ENCODE measurements at regions not wholly inside any gene's neighbourhood (a gene's known extent, or its start where the extent isn't known, plus 50 kb on each side); places are given as distances from the start of the nearest gene placed in this dataset.
"Not testable (repeated sequence)": the region's sequence is repeated elsewhere in the genome, so short reads cannot be mapped to it uniquely, and the experiment has no call there.

- Histone ChIP-seq H3K27me3 (ENCODE audit: insufficient read depth in 3 of 3, low read length in 2 of 3) (peaks cover 0 to 4% (median 0%) of the 10 kb centered on the region in 3 donors), H3K36me3 (ENCODE audit: insufficient read depth in 1 of 2, low read depth in 1 of 2) (no peaks in the 10 kb centered on the region), H3K9me3 (no peaks in the 10 kb centered on the region), H3K4me1 (no peaks in the 10 kb centered on the region), H3K4me3 (no peak overlapping the region), H3K27ac (no peak overlapping the region)
- ATAC-seq (no peak), DNase-seq (no peak)
- no peak for TF ChIP-seq CTCF (IDR thresholded peaks at IDR 0.05)
- WGBS, 3 donors: 85 to 86% (median 85%) methylated on average over 18 of the region's 18 CpGs
- intact Hi-C loops (cut with DNase I): no loop called here
Observed at GRCh38 chr12:13911756-13912554, 69.4 kb downstream of the GRIN2B start.

GRCh38 chr12:13905794-13906193, 75.6 kb downstream of the GRIN2B start:
- no peaks in the 10 kb centered on the region for H3K36me3 ChIP-seq (ENCODE audit: insufficient read depth in 1 of 2, low read depth in 1 of 2)
- intact Hi-C loops (cut with DNase I): loop anchor here in 1 of 2 donors (2.0 kb wide), 1 partner anchor 47 kb away; no protein-coding TSS in a partner anchor
- peaks cover 0 to 4% (median 0%) of the 10 kb centered on the region in 3 donors for H3K27me3 ChIP-seq (ENCODE audit: insufficient read depth in 3 of 3, low read length in 2 of 3)
- DNase-seq (no peak), ATAC-seq (no peak)
- TF ChIP-seq CTCF (IDR thresholded peaks at IDR 0.05): no peak
- H3K4me1 ChIP-seq: no peaks in the 10 kb centered on the region
- WGBS, 3 donors: 76 to 79% (median 77%) methylated on average over 4 of the region's 4 CpGs
- H3K9me3 ChIP-seq: no peaks in the 10 kb centered on the region
- H3K4me3 ChIP-seq: no peak overlapping the region
- no peak overlapping the region for H3K27ac ChIP-seq

GRCh38 chr12:13900718-13901117, 80.7 kb downstream of the GRIN2B start:
- ATAC-seq (no peak), DNase-seq (no peak)
- Histone ChIP-seq H3K9me3 (no peaks in the 10 kb centered on the region), H3K4me3 (no peak overlapping the region), H3K4me1 (no peaks in the 10 kb centered on the region), H3K27me3 (ENCODE audit: insufficient read depth in 3 of 3, low read length in 2 of 3) (no peaks in the 10 kb centered on the region), H3K27ac (no peak overlapping the region), H3K36me3 (ENCODE audit: insufficient read depth in 1 of 2, low read depth in 1 of 2) (no peaks in the 10 kb centered on the region)
- 84 to 95% (median 91%) methylated on average over 3 of the region's 3 CpGs for WGBS, 3 donors
- intact Hi-C loops (cut with DNase I): no loop called here
- TF ChIP-seq CTCF (IDR thresholded peaks at IDR 0.05): no peak

DNA sequence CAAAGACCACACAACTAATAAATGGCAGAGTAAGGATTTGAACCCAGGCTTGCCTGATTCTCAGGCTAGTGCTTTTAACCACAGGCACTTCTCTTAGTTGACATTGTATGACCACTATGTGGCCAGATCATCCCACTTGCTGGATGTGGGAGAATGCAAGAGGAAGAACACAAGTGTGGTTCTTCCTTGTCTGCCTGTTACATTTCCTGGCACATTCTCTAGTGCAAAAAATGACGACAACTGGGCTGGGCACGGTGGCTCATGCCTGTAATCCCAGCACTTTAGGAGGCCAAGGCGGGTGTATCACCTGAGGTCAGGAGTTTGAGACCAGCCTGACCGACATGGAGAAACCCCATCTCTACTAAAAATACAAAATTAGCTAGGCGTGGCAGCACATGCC, 83.0 kb downstream of the GRIN2B start:
- ATAC-seq; H3K4me3 ChIP-seq; H3K9me3 ChIP-seq; H3K36me3 ChIP-seq (ENCODE audit: insufficient read depth in 1 of 2, low read depth in 1 of 2); intact Hi-C loops (cut with DNase I); H3K27ac ChIP-seq; H3K27me3 ChIP-seq (ENCODE audit: insufficient read depth in 3 of 3, low read length in 2 of 3); DNase-seq; H3K4me1 ChIP-seq: not testable (repeated sequence)
- 64 to 74% (median 64%) methylated on average over 5 of the region's 5 CpGs for WGBS, 3 donors

DNA sequence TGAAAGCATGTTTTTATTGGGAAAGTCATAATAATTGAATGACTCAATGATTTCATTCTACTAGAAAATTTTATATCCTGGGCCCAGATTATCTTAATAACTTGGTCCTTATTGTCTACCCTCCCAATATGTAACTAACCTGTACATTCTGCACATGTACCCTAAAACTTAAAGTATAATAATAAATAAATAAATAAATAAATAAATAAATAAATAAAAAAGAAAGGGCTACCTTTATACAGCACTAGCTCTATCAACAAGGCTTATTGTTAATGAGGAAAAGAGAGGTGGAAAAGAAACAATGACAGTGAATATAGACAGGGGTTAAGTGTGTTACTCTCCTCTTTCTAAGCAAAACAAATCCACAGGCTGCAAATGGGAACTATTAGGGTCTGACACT, 83.6 kb downstream of the GRIN2B start:
- DNase-seq (no peak), ATAC-seq (no peak)
- Histone ChIP-seq H3K4me1 (no peaks in the 10 kb centered on the region), H3K27ac (no peak overlapping the region), H3K9me3 (no peaks in the 10 kb centered on the region), H3K36me3 (ENCODE audit: insufficient read depth in 1 of 2, low read depth in 1 of 2) (no peaks in the 10 kb centered on the region), H3K4me3 (no peak overlapping the region), H3K27me3 (ENCODE audit: insufficient read depth in 3 of 3, low read length in 2 of 3) (no peaks in the 10 kb centered on the region)
- no peak for TF ChIP-seq CTCF (IDR thresholded peaks at IDR 0.05)
- intact Hi-C loops (cut with DNase I): no loop called here
